Gastrocnemius medialis (tissue), 4 donors: ENCODE measurements at regions not wholly inside any gene's neighbourhood (a gene's known extent, or its start where the extent isn't known, plus 50 kb on each side); places are given as distances from the start of the nearest gene placed in this dataset.

ENCODE experiments used
- POLR2A ChIP-seq, 2 donors: fragments of 450-650 bp; IDR thresholded peaks; one replicate each; pipeline ENCODE4 v1.6.1; 2017; ENCODE audit warnings: antibody characterized with exemption in 2 of 2, mild to moderate bottlenecking in 2 of 2, moderate library complexity in 2 of 2
- TF ChIP-seq, protein P1 (sequence below), 5 experiments: fragments of 450-650 bp in 3 of 5; fragments of 200-600 bp in 2 of 5; sonication (generic) in 2 of 5; IDR thresholded peaks in 4 of 5; conservative IDR thresholded peaks in 1 of 5; 1 replicate in 4 of 5; 2 replicates in 1 of 5; pipeline ENCODE4 v1.5.1; 2016 to 2019; ENCODE audit warnings: antibody characterized with exemption in 5 of 5, mild to moderate bottlenecking in 3 of 5, moderate library complexity in 3 of 5

DNA sequence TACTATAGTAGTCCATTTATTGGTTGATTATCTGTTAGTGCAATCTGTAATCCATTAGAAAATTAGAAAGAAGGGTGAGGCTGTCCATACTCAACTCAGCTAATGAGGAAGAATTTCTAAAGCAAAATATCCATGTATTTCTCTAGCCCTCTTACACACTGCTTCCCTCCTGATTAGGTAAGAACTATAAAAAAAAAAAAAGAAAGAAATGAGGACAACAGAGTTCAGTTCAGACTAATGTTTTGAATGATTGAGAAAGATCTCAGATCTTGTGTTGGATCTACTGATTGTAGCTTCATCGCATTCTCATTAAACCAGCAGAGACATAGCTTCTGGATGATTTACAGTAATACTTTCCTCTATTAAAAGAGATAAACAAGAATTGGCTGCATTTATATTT, 233.3 kb downstream of the KLF5 start:
- TF ChIP-seq, protein P1, sequence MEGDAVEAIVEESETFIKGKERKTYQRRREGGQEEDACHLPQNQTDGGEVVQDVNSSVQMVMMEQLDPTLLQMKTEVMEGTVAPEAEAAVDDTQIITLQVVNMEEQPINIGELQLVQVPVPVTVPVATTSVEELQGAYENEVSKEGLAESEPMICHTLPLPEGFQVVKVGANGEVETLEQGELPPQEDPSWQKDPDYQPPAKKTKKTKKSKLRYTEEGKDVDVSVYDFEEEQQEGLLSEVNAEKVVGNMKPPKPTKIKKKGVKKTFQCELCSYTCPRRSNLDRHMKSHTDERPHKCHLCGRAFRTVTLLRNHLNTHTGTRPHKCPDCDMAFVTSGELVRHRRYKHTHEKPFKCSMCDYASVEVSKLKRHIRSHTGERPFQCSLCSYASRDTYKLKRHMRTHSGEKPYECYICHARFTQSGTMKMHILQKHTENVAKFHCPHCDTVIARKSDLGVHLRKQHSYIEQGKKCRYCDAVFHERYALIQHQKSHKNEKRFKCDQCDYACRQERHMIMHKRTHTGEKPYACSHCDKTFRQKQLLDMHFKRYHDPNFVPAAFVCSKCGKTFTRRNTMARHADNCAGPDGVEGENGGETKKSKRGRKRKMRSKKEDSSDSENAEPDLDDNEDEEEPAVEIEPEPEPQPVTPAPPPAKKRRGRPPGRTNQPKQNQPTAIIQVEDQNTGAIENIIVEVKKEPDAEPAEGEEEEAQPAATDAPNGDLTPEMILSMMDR (IDR thresholded peaks at IDR 0.05 in 4 of 5, conservative IDR thresholded peaks at IDR 0.05 in 1 of 5) = no peak
- no peak for TF ChIP-seq POLR2A (IDR thresholded peaks at IDR 0.05)
